ENCODE measurements at regions not wholly inside any gene's neighbourhood (a gene's known extent, or its start where the extent isn't known, plus 50 kb on each side); places are given as distances from the start of the nearest gene placed in this dataset.

DNA sequence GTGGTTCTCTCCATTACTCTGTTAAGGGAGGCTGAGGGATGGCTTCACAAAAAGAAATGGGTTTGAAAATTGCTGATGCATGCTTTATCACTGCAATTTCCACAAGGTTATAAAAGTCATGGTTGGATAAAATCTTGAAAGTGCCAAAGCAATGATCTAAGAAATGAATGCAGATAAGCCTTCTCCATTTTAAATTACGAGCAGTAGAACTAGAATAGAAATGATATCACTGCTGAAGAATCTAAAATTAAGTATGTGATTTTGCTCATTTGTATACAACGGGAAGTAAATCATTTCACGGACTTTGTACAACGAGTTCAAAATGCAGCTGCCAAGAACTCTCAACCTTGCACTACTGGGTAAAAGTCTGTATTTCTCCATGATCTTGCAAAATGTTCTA is 299.0 kb downstream of the PRELID2 start:
- TF ChIP-seq POLR2A (IDR thresholded peaks at IDR 0.05): no peak
- TF ChIP-seq, protein P1, sequence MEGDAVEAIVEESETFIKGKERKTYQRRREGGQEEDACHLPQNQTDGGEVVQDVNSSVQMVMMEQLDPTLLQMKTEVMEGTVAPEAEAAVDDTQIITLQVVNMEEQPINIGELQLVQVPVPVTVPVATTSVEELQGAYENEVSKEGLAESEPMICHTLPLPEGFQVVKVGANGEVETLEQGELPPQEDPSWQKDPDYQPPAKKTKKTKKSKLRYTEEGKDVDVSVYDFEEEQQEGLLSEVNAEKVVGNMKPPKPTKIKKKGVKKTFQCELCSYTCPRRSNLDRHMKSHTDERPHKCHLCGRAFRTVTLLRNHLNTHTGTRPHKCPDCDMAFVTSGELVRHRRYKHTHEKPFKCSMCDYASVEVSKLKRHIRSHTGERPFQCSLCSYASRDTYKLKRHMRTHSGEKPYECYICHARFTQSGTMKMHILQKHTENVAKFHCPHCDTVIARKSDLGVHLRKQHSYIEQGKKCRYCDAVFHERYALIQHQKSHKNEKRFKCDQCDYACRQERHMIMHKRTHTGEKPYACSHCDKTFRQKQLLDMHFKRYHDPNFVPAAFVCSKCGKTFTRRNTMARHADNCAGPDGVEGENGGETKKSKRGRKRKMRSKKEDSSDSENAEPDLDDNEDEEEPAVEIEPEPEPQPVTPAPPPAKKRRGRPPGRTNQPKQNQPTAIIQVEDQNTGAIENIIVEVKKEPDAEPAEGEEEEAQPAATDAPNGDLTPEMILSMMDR (IDR thresholded peaks at IDR 0.05): no peak
- TF ChIP-seq EP300 (IDR thresholded peaks at IDR 0.05): no peak

All from stomach (tissue), 4 donors.